Brain microvascular endothelial cell (primary cell): ENCODE measurements at regions not wholly inside any gene's neighbourhood (a gene's known extent, or its start where the extent isn't known, plus 50 kb on each side); places are given as distances from the start of the nearest gene placed in this dataset.

Experiments used
- DNase-seq: peaks from one replicate; pipeline ENCODE4 v3.0.0-alpha.2; 2020
- H3K27ac ChIP-seq: fragments of 250-450 bp; sonication (Bioruptor Pico); 2 replicates; pipeline ENCODE4 v1.5.1; 2020; ENCODE audit warnings: mild to moderate bottlenecking, moderate library complexity
- H3K27me3 ChIP-seq: fragments of 250-450 bp; sonication (Bioruptor Pico); replicated peaks from 2 replicates; pipeline ENCODE4 v1.5.1; 2020; ENCODE audit warnings: mild to moderate bottlenecking
- H3K36me3 ChIP-seq: fragments of 250-450 bp; sonication (Bioruptor Pico); replicated peaks from 2 replicates; pipeline ENCODE4 v1.5.1; 2020; ENCODE audit warnings: mild to moderate bottlenecking
- H3K4me3 ChIP-seq: 2 replicates; pipeline ENCODE4 v1.5.1; 2011; ENCODE audit warnings: low read depth, mild to moderate bottlenecking, control low read depth, low read length, moderate library complexity
- CTCF ChIP-seq: IDR thresholded peaks from 2 replicates; pipeline ENCODE4 v1.5.1; 2011; ENCODE audit warnings: low read depth, mild to moderate bottlenecking, moderate library complexity, low read length, control low read depth, inconsistent platforms; ENCODE audit errors: missing control alignments
- in situ Hi-C: cut with HindIII; loops from 2 replicates; pipeline ENCODE4 v1.10.0; 2017; ENCODE audit warnings: low sequenced_read_pairs, low pct_ligation_motif_present

GRCh38 chr5:73382401-73382740 is 66.2 kb downstream of the FOXD1 start:
- no peak for DNase-seq
- TF ChIP-seq CTCF = no peak
- no peaks in the 10 kb centered on the region for H3K36me3 ChIP-seq
- no peaks in the 10 kb centered on the region for H3K27me3 ChIP-seq
- no peak overlapping the region for H3K27ac ChIP-seq
- in situ Hi-C loops = no loop called here
- H3K4me3 ChIP-seq = no peak overlapping the region

- no peak for DNase-seq
- H3K27ac ChIP-seq = no peak overlapping the region
- no peaks in the 10 kb centered on the region for H3K36me3 ChIP-seq
- H3K27me3 ChIP-seq = no peaks in the 10 kb centered on the region
- in situ Hi-C loops = no loop called here
- no peak overlapping the region for H3K4me3 ChIP-seq
- TF ChIP-seq CTCF = no peak
These were observed 66.8 kb downstream of the FOXD1 start for GRCh38 chr5:73381590-73382400.

GRCh38 chr5:73380710-73381589 is 67.6 kb downstream of the FOXD1 start:
- TF ChIP-seq CTCF = no peak
- DNase-seq = no peak
- H3K4me3 ChIP-seq = no peak overlapping the region
- H3K27ac ChIP-seq = no peak overlapping the region
- in situ Hi-C loops = no loop called here
- no peaks in the 10 kb centered on the region for H3K36me3 ChIP-seq
- no peaks in the 10 kb centered on the region for H3K27me3 ChIP-seq

GRCh38 chr5:73380041-73380440 is 68.5 kb downstream of the FOXD1 start:
- in situ Hi-C loops = no loop called here
- H3K27me3 ChIP-seq = no peaks in the 10 kb centered on the region
- H3K27ac ChIP-seq = no peak overlapping the region
- DNase-seq = no peak
- no peaks in the 10 kb centered on the region for H3K36me3 ChIP-seq
- H3K4me3 ChIP-seq = no peak overlapping the region
- TF ChIP-seq CTCF = no peak

GRCh38 chr5:73379435-73379834 is 69.1 kb downstream of the FOXD1 start:
- Histone ChIP-seq H3K27ac (no peak overlapping the region), H3K27me3 (no peaks in the 10 kb centered on the region), H3K36me3 (no peaks in the 10 kb centered on the region), H3K4me3 (no peak overlapping the region)
- TF ChIP-seq CTCF = no peak
- no peak for DNase-seq
- in situ Hi-C loops = no loop called here
